ENCODE measurements at regions not wholly inside any gene's neighbourhood (a gene's known extent, or its start where the extent isn't known, plus 50 kb on each side); places are given as distances from the start of the nearest gene placed in this dataset.

GRCh38 chrX:109218761-109219160 is 263.1 kb downstream of the GUCY2F start:
- H3K4me1 ChIP-seq: no peaks in the 10 kb centered on the region
- DNase-seq (ENCODE audit: low spot score in 2 of 2): no peak
- no peaks in the 10 kb centered on the region for H3K36me3 ChIP-seq
- TF ChIP-seq POLR2AphosphoS5 (IDR thresholded peaks at IDR 0.05) (no peak), POLR2A (IDR thresholded peaks at IDR 0.05) (no peak), CTCF (IDR thresholded peaks at IDR 0.05) (no peak)
- peaks cover 0 to 34% of the 10 kb centered on the region in 2 donors for H3K27me3 ChIP-seq
- H3K9me3 ChIP-seq: peaks cover 0 to 11% of the 10 kb centered on the region in 2 donors
- intact Hi-C loops (cut with DNase I; ENCODE audit: low total_unique reads): no loop called here
- no peak overlapping the region for H3K4me3 ChIP-seq
- no peak overlapping the region for H3K27ac ChIP-seq

- intact Hi-C loops (cut with DNase I; ENCODE audit: low total_unique reads): no loop called here
- no peak overlapping the region for H3K4me3 ChIP-seq
Observed at GRCh38 chrX:109199726-109200125, 282.2 kb downstream of the GUCY2F start.

GRCh38 chrX:109190542-109190941 is 291.3 kb downstream of the GUCY2F start:
- Histone ChIP-seq H3K36me3 (no peaks in the 10 kb centered on the region), H3K9me3 (no peaks in the 10 kb centered on the region), H3K4me3 (no peak overlapping the region), H3K27me3 (peaks cover 0 to 54% of the 10 kb centered on the region in 2 donors), H3K4me1 (no peaks in the 10 kb centered on the region), H3K27ac (no peak overlapping the region)
- intact Hi-C loops (cut with DNase I; ENCODE audit: low total_unique reads): no loop called here
- TF ChIP-seq CTCF (IDR thresholded peaks at IDR 0.05) (no peak), POLR2AphosphoS5 (IDR thresholded peaks at IDR 0.05) (no peak), POLR2A (IDR thresholded peaks at IDR 0.05) (no peak)
- no peak for DNase-seq (ENCODE audit: low spot score in 2 of 2)

More at GRCh38 chrX:109199726-109200125, 282.2 kb downstream of the GUCY2F start:
- DNase-seq (ENCODE audit: low spot score in 2 of 2): no peak
- H3K9me3 ChIP-seq: peaks cover 0 to 15% of the 10 kb centered on the region in 2 donors
- no peak overlapping the region for H3K27ac ChIP-seq
- peaks cover 0 to 3% of the 10 kb centered on the region in 2 donors for H3K27me3 ChIP-seq
- no peaks in the 10 kb centered on the region for H3K36me3 ChIP-seq
- TF ChIP-seq CTCF (IDR thresholded peaks at IDR 0.05) (no peak), POLR2AphosphoS5 (IDR thresholded peaks at IDR 0.05) (no peak)
- no peaks in the 10 kb centered on the region for H3K4me1 ChIP-seq

- DNase-seq (ENCODE audit: low spot score in 2 of 2): no peak
- no peaks in the 10 kb centered on the region for H3K4me1 ChIP-seq
- peaks cover 0 to 51% of the 10 kb centered on the region in 2 donors for H3K27me3 ChIP-seq
- intact Hi-C loops (cut with DNase I; ENCODE audit: low total_unique reads): no loop called here
- no peak overlapping the region for H3K4me3 ChIP-seq
- TF ChIP-seq POLR2AphosphoS5 (IDR thresholded peaks at IDR 0.05): no peak
- no peak for TF ChIP-seq POLR2A (IDR thresholded peaks at IDR 0.05)
- no peaks in the 10 kb centered on the region for H3K36me3 ChIP-seq
- no peaks in the 10 kb centered on the region for H3K9me3 ChIP-seq
- H3K27ac ChIP-seq: no peak overlapping the region
Observed at GRCh38 chrX:109187473-109188168, 294.3 kb downstream of the GUCY2F start.

GRCh38 chrX:109186939-109187338 is 294.9 kb downstream of the GUCY2F start:
- no peak for DNase-seq (ENCODE audit: low spot score in 2 of 2)
- H3K36me3 ChIP-seq: no peaks in the 10 kb centered on the region
- TF ChIP-seq CTCF (IDR thresholded peaks at IDR 0.05) (no peak), POLR2A (IDR thresholded peaks at IDR 0.05) (no peak), POLR2AphosphoS5 (IDR thresholded peaks at IDR 0.05) (no peak)
- no peaks in the 10 kb centered on the region for H3K4me1 ChIP-seq
- peaks cover 0 to 44% of the 10 kb centered on the region in 2 donors for H3K27me3 ChIP-seq
- intact Hi-C loops (cut with DNase I; ENCODE audit: low total_unique reads): no loop called here
- no peaks in the 10 kb centered on the region for H3K9me3 ChIP-seq
- H3K4me3 ChIP-seq: no peak overlapping the region
- no peak overlapping the region for H3K27ac ChIP-seq
